Uterus (tissue), 3 donors: ENCODE measurements at regions not wholly inside any gene's neighbourhood (a gene's known extent, or its start where the extent isn't known, plus 50 kb on each side); places are given as distances from the start of the nearest gene placed in this dataset.

Experiments used
- DNase-seq, 2 donors: peaks; one replicate each; pipeline ENCODE4 v3.0.0-alpha.2; 2019 to 2020
- H3K27ac ChIP-seq, 2 donors: fragments of 200-600 bp; sonication (generic); 1 replicate in 1 of 2; 2 replicates in 1 of 2; pipeline ENCODE4 v1.5.1; 2016 to 2018
- H3K27me3 ChIP-seq, 2 donors: fragments of 200-600 bp; sonication (generic); one replicate each; pipeline ENCODE4 v1.5.1; 2018 to 2019; ENCODE audit warnings: control low read depth in 1 of 2
- H3K36me3 ChIP-seq, 2 donors: fragments of 200-600 bp; sonication (generic); one replicate each; pipeline ENCODE4 v1.5.1; 2019; ENCODE audit warnings: control low read depth in 1 of 2
- H3K4me1 ChIP-seq, 2 donors: fragments of 200-600 bp; sonication (generic); one replicate each; pipeline ENCODE4 v1.5.1; 2018 to 2019; ENCODE audit warnings: control low read depth in 1 of 2
- H3K4me3 ChIP-seq, 2 donors: fragments of 200-600 bp; sonication (generic); 1 replicate in 1 of 2; 2 replicates in 1 of 2; pipeline ENCODE4 v1.5.1; 2018 to 2019; ENCODE audit warnings: mild to moderate bottlenecking in 1 of 2
- H3K9me3 ChIP-seq, 2 donors: fragments of 200-600 bp; sonication (generic); one replicate each; pipeline ENCODE4 v1.5.1; 2019; ENCODE audit warnings: control low read depth in 1 of 2
- CTCF ChIP-seq, 4 experiments: fragments of 200-600 bp in 2 of 4; fragments of 450-650 bp in 2 of 4; sonication (generic) in 2 of 4; IDR thresholded peaks; one replicate each; pipeline ENCODE4 v1.5.1; 2016 to 2019; ENCODE audit warnings: antibody characterized with exemption in 4 of 4, mild to moderate bottlenecking in 2 of 4, moderate library complexity in 1 of 4
- POLR2A ChIP-seq, 2 donors: fragments of 450-650 bp; IDR thresholded peaks; one replicate each; pipeline ENCODE4 v1.6.1; 2016; ENCODE audit warnings: antibody characterized with exemption in 2 of 2, mild to moderate bottlenecking in 1 of 2, moderate library complexity in 1 of 2
- intact Hi-C: fragments of 100-400 bp; cut with DNase I; formaldehyde crosslinking; loops from one replicate; pipeline ENCODE4 v1.15.1; 2023; ENCODE audit warnings: low total_unique reads
- donor health status: DM: yes; HTN: yes; CAD: no.

DNA sequence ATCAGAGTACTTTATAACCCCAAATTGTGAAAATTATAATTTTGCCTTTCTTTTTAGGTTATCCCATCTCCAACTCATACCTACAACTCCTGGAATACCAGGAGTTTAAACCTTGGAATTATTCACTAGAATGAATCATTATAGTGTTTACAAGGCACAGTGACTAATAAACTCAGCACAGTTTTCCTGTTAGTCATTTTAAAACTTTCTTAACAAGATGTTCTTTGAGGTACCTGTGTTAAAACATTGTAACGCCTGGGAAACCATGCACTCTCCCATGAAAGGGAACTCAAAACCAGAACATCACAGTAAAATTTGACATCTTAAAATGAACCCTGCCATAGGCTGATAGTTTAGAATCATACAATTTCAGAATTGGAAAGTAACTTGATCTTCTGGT lies 132.4 kb upstream of the OSTN start:
- Histone ChIP-seq H3K27ac (no peak overlapping the region), H3K9me3 (no peaks in the 10 kb centered on the region), H3K4me1 (no peaks in the 10 kb centered on the region), H3K4me3 (no peak overlapping the region), H3K36me3 (no peaks in the 10 kb centered on the region), H3K27me3 (no peaks in the 10 kb centered on the region)
- no peak for TF ChIP-seq CTCF (IDR thresholded peaks at IDR 0.05)
- no peak for DNase-seq
- intact Hi-C loops = no loop called here

GRCh38 chr3:191065181-191065805 lies 133.7 kb upstream of the OSTN start:
- Histone ChIP-seq H3K36me3 (no peaks in the 10 kb centered on the region), H3K9me3 (no peaks in the 10 kb centered on the region), H3K27me3 (no peaks in the 10 kb centered on the region), H3K27ac (no peak overlapping the region), H3K4me1 (no peaks in the 10 kb centered on the region), H3K4me3 (no peak overlapping the region)
- TF ChIP-seq POLR2A (IDR thresholded peaks at IDR 0.05) (no peak), CTCF (IDR thresholded peaks at IDR 0.05) (no peak)
- DNase-seq = no peak
- intact Hi-C loops = no loop called here

- Histone ChIP-seq H3K4me1 (no peaks in the 10 kb centered on the region), H3K4me3 (no peak overlapping the region), H3K9me3 (no peaks in the 10 kb centered on the region), H3K27me3 (no peaks in the 10 kb centered on the region), H3K36me3 (no peaks in the 10 kb centered on the region), H3K27ac (no peak overlapping the region)
- TF ChIP-seq POLR2A (IDR thresholded peaks at IDR 0.05) = no peak
- peak; percentile 11 to 44 (median 33) for TF ChIP-seq CTCF (IDR thresholded peaks at IDR 0.05)
- intact Hi-C loops = no loop called here
- DNase-seq = no peak
Measured at GRCh38 chr3:191051037-191051436, 148.0 kb upstream of the OSTN start.

DNA sequence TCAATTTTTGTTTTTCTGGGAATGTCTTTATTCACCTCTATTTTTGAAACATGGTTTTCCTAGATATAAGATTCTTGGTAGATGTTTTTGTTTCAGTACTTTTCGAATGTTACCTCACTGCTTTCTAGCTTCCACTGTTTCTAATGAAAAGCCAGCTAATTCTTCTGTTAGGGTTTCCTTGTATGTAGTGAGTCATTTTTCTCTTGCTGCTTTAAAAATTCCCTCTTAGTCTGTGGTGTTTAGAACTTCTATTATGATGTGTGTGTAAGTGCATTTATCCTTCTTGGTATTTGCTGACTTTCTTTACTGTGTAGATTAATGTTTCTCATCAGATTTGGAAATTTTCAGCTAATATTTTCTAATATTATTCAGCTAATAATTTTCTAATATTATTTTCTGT lies 151.1 kb upstream of the OSTN start:
- Histone ChIP-seq H3K27me3 (no peaks in the 10 kb centered on the region), H3K36me3 (no peaks in the 10 kb centered on the region), H3K27ac (no peak overlapping the region), H3K4me3 (no peak overlapping the region), H3K9me3 (no peaks in the 10 kb centered on the region), H3K4me1 (no peaks in the 10 kb centered on the region)
- no peak for DNase-seq
- TF ChIP-seq POLR2A (IDR thresholded peaks at IDR 0.05) = no peak
- TF ChIP-seq CTCF (IDR thresholded peaks at IDR 0.05) = no peak
- intact Hi-C loops = no loop called here

DNA sequence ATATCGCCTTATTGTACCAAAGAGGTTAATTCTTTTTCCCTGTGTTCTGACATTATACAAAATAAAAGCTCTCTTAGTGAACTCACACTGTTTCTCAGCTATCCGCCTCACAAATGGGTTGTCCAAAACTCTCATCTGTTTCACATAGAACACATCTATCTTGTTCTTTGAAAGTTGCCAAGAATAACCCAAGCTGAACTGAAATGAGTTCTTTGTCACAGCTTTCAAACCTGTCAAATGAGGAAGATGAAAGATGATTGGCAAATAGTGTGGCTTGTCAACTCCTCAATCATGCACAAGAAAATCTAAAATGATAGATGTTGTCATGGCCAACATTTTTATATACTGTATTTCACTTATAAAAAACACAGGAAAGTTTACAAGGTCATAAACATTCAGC lies 168.1 kb upstream of the OSTN start:
- H3K4me1 ChIP-seq = no peaks in the 10 kb centered on the region
- H3K27ac ChIP-seq = no peak overlapping the region
- H3K9me3 ChIP-seq = no peaks in the 10 kb centered on the region
- no peaks in the 10 kb centered on the region for H3K36me3 ChIP-seq
- H3K27me3 ChIP-seq = no peaks in the 10 kb centered on the region
- no peak for DNase-seq
- H3K4me3 ChIP-seq = no peak overlapping the region
- TF ChIP-seq POLR2A (IDR thresholded peaks at IDR 0.05) (no peak), CTCF (IDR thresholded peaks at IDR 0.05) (no peak)
- intact Hi-C loops = no loop called here
